Transverse colon (tissue), 3 donors: ENCODE measurements at regions not wholly inside any gene's neighbourhood (a gene's known extent, or its start where the extent isn't known, plus 50 kb on each side); places are given as distances from the start of the nearest gene placed in this dataset.

Experiments
- CTCF ChIP-seq, 5 experiments: fragments of 200-600 bp in 3 of 5; fragments of 450-650 bp in 2 of 5; sonication (generic) in 3 of 5; IDR thresholded peaks; 1 replicate in 2 of 5; 2 replicates in 3 of 5; pipeline ENCODE4 v1.5.1; 2016 to 2017; ENCODE audit warnings: antibody characterized with exemption in 5 of 5, inconsistent platforms in 3 of 5, mild to moderate bottlenecking in 2 of 5, moderate library complexity in 1 of 5
- EP300 ChIP-seq: sonication (generic); formaldehyde crosslinking; IDR thresholded peaks from one replicate; pipeline ENCODE4 v1.6.1; 2017; ENCODE audit warnings: antibody characterized with exemption, low read depth
- POLR2A ChIP-seq: fragments of 450-650 bp; IDR thresholded peaks from one replicate; pipeline ENCODE4 v1.6.1; 2016; ENCODE audit warnings: antibody characterized with exemption, mild to moderate bottlenecking, moderate library complexity

- TF ChIP-seq CTCF (IDR thresholded peaks at IDR 0.05) (no peak), EP300 (no peak), POLR2A (no peak)
Observed at GRCh38 chr17:62868723-62869122, 60.6 kb upstream of the MARCHF10 start.
